ENCODE measurements at regions not wholly inside any gene's neighbourhood (a gene's known extent, or its start where the extent isn't known, plus 50 kb on each side); places are given as distances from the start of the nearest gene placed in this dataset.

DNA sequence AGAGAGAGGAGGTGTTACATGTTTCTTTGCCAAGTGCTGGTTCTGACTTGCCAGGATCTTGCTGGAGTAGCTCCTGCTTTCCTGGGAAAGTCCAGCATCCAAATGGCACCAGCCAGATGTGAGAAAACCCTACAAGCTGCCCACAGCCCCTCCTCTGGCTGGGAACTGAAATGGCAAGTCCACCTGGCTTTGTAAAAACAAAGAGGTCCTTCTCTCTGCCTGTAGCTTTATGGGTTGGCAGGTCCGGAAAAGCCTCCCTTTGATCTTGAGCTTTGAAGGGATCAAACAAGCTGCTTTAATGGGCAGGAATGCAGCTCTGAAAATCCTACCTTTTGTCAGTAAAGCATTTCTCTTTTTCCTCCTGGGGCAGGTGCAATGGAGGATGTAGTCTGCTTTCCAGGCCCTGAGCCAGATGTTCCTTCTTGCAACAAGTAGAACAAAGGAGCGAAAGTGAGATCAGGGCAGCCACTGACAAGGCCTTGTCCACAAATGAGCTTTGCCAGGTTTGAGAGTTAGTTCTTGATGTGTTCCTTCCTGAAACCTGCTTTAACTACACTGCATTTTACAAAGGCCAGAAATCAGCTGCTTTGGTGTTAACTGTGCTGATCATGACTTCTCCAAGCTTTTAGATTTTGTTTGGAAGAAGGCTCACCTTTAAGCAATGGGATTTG, 456.7 kb downstream of the ZNF608 start:
- FAIRE-seq = no peak

DNA sequence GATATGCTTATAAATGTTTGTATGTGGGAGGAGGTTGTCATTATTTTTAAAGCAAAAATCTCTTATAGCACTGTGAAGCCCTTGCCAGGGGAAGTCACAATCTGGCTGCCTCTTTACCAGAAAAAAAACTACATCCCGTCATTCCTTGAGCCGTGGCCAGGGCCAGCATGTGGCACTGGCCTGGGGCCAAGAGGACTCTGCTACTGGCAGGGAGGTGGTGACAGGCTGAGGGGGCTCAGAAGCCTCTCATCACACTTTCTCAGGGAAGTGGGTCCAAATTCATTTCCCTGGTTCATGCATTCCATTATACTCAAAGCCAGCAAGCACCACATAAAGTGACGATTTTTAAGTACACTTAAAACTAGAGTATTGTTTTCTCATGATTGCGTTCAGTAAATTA, 457.3 kb downstream of the ZNF608 start:
- no peak for FAIRE-seq

DNA sequence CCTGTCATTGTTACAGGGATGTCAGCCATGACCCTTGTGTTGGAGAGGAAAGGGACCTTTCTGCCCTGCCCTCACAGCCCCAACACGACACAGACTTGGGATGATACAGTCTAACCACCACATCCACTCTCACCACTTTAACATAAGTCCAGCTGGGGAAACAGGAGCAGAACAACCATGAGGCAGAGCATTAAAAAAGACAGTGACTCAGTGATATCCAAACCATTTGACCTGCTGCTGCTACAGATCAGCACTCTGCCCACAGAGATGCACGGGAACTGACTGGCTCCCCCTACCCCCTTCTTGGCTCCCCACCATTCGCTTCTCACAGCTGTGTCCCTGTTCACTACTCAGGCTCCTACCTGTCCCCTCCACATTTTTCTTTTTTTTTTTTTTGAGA, 458.6 kb downstream of the ZNF608 start:
- no peak for FAIRE-seq

DNA sequence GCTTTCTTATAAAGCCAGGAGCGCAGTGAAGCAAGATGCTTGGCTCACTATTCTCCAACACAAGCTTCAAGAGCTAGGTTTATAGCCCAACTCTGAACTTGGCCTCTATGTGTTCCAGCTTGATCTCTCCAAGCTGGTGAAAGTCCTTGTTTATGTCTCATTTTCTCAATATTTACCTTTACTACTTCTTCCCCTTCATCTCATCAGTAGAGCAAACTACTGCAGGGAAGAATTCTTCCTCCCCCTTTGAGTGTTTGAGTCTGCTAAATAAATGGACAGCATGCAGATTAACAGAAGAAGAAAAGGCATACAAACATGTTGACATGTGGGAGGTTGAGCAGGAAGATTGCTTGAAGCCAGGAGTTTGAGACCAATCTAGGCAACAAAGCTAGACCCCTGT, 460.7 kb downstream of the ZNF608 start:
- FAIRE-seq = no peak

DNA sequence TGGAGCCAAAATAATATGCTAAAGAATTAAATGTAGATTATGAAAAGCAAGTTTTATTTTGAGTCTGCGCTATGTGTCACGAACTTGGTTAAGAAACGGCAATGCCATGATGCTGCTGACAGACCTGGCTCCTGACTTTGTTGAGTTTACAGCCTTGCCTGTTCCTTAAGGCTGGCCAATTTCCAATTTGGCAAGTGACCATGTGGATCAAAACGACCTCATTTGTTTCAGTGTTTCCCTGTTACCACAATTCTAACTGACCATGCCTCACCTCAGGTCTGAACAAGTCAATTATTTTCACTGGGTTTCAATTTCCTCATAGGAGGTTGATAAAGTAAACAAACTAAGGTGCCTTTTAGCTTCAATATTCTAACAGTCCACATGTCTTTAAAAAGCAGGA, 461.4 kb downstream of the ZNF608 start:
- FAIRE-seq = no peak

DNA sequence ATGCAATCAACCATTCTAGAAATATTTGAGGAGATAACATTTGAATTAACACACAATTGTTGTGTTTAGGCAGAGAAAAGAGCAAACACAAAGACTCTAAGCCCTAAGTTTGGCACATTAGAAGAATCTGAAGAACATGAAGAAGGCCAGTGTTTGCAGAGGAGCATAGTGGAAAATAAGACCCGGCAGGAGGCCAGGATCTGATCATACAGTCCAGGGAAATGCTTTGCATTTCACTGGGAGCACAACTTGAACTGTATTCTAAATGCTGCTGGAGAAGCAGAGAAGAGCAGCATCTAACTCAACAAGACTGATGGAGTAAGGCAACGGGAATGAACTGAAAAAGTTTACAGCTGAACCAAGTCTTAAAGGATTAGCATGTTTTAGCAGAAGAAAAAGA, 463.4 kb downstream of the ZNF608 start:
- FAIRE-seq = no peak

DNA sequence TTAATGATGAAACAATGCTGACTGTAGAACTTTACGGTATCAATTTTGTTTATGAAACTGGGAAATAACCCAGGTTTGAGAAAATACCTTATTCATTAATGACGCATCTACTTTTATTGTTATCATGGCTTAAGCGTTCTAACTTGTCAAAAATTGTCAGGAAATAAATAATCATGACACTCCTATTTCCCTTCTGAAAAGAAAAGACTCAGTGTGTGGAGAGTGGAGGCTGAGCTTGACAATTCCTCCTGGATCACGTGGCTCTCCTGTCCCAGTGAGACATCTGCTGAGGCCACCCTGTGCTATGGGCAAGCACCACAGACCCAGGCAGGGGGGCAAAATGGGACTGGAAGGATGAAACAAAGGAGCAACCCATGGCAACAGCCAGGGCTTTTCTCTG, 466.4 kb downstream of the ZNF608 start:
- FAIRE-seq = no peak

DNA sequence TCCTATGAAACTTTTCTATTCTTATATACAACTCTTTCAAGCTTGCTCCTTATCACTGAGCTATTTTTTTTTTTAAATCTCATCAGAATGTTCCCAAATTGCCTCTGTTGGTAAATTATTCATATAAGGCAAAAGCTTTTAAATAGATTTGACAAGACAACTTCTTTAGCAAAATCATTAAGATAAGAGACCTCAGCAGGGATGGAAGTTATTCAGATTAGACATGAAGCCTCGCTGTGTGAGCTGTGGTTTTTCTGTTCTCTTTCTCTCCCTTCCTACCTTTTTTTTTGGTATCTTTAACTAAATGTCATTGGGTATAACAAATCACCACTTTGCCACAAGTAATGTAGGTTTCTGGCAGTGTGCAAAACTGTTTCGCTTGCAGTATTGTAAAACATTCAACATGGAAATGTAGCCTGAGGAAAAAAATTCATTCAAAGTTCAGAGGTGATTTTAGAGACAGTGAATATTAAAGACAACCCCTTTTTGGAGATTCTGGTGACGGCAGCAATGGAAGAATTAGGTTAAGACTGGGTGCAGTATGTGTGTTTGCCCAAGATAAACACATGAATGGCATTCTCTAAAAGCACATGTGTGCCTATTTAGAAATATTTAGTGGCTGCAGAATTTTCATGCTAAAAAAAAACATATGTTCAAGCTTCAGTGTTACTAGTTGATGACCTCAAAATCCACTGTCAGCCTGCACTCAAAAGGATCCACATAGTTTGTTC, 467.1 kb downstream of the ZNF608 start:
- FAIRE-seq = no peak

DNA sequence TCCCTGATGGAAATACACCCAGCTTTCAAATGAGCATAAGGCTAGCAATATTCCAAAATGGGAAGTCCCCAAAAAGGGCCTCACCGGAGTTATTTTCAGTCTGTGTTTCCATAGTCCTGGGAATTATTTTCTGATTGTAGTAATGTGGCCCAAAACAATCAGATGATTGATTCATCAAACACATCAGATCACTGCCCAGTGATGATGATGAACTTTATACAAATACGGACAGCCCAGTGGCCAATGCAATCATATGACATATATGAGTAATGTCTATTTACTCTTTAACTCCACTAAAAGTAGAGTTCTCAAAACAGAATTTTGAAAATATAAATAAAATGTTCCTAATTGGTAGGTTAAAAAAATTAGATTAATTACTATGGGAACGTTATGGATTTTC, 467.8 kb downstream of the ZNF608 start:
- FAIRE-seq = no peak

DNA sequence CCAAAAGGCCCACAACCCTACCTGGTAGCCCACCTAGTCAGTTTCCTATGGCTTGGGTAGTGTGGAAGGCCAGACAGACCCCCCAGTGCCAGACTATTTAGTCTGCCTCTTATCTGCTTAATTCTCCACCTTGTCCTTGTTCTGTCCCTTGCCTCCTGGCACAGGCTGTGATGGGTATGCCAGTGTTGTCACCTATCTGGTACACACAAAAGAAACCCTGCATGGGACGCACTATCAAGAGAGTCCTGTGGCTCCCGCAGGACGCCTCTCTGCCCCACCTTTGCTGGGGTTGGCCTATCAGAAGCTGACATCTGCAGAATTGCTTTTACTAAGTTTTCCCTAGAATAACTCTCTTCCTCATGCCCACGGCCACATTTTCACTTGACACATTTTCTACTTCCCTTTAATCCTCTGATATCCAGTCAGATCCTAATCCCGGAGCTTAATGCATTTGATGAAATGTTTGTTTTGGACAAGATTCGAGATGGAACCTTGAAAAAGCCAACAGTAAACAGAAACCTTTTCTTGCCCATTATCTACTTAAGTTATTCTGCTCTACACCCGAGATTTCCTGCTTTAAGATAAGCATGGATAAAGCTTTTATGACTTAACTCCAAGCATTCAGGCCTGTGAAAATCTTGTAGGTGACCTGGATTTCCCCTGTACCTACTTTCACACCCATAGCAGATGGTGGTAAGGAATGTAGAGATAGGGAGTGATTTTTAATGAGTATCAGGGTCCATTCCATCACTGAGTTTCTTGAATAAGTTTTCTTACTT, 468.5 kb downstream of the ZNF608 start:
- FAIRE-seq = no peak

DNA sequence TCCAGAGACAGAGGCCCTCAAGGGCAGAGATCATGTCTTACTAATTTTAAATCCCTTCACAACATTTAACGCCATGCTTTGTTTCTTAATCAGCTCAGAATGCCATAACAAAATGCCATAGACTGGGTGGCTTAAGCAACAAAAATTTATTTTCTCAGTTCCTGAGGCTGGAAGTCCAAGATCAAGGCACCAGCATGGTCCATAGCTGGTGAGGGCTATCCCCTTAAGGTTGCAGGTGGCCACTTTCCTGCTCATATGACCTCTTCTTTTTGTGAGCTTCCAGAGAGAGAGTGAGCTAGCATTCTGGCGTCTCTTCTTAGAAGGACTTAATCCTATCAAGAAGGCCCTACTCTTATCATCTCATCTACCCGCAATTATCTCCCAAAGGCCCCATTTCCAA, 470.3 kb downstream of the ZNF608 start:
- FAIRE-seq = no peak

DNA sequence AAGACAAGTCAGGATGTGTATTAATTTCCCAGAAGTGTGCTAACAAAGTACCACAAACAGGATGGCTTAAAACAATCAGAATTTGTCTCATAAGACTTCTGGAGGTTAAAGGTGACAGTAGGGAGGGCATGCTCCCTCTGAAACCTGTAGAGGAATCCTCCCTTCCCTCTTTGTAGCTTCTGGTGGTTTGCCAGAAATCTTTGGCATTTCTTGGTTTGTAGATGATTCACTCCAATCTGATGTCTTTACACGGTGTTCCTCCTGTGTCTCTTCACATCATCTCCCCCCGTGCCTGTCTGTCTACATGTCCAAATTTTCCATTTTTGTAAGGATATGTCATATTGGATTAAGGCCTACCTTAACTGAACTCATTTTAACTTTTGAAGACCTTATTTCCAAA, 471.5 kb downstream of the ZNF608 start:
- no peak for FAIRE-seq

DNA sequence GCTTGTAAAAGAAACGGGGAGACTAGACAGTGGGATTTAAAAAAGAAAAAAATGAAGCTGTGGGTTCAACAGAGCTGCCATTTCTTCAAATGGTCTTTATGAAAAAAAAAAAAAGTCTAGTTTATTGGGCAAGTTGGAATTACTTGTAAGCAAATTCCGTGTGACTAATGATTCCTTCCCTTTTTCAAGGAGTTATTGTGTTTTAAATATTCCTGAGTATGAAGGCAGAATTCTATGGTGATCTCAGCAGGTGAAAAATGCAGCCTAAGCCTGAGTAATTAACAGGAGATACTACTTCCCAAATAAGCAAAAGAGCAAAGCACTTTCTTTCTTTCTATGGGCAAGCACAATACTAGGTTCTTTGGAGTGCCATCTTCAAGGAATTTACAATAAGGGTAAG, 481.9 kb downstream of the ZNF608 start:
- no peak for FAIRE-seq

DNA sequence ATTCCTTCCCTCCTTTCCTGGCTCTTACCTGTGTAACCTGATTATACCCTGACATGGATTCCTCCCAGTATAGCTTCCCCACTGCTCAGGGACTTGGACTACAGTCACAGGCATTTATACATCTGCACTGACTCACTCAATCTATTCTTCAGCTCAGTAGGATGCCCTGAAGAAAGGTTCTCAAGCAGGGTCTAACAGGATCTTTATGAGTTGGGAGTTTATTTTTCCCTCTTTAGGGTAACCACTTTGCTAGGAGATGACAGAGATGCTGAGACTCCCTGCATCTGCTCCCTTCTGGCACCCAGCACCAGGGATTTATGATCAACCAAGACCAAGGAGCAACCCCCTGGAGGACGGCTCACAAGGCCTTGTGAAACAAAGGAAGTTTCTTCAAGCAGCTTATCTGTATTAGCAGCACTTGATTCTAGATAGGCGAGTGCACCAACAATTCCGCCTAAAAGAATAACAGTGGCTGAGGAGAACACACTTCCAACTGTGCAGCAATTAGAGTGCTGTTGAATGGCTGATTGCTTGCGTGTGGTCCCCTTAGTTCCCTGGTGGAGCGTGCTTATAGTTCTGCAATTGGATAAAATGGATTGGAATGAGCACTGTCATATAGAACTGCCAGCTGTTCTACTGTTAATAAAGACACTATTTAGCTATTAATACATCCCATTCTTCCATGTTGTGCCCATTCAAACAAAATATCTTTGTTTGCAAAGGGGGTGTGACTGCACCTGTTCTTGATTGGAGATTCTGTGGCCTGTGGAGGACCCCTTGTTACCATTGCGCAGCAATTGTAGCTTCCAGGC, 482.6 kb downstream of the ZNF608 start:
- FAIRE-seq = no peak

DNA sequence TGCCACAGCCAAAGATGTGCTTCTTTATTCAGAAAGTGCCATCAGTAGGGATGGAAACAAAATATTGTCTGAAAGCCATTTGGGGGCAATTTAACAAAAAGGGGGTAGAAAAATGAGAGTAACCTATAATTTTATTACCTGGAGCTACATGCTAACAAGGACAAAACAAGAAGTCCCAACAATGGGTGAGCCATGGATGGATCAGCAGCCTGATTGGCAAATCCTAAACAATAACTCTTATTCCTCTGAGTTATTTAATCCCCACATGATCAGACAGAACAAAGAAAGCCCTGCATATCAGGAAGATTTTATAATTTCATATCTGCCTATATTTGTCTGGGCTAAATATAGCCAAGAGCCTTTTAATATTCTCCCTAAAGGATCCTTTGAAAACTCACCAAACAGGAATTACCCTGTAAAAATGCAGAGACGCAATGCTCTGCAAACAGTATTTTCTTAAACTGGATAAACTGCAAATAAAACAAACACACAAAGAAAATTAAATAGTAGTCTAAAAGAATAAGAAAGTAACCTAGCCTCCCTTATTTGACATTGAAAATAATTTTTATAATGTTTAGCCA, 483.4 kb downstream of the ZNF608 start:
- no peak for FAIRE-seq

DNA sequence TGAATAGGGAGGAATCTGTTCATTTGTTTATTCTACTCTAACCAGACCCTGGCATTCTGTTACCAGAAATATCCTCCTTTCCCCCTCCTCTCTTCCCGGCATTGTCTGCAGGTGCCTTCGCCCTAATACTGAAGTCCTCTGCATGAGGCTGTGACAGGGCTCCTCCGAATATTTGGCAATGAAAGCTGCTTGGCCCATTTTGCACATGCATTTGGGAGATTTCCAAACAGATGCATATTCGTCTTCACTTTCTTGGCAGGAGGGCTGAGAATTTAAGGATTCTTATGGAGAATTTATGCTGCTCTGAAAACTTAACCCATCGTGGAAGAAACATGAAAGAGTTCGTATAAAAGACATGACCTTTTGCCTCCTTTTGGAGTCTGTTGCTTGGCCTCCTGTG, 484.0 kb downstream of the ZNF608 start:
- FAIRE-seq = no peak

DNA sequence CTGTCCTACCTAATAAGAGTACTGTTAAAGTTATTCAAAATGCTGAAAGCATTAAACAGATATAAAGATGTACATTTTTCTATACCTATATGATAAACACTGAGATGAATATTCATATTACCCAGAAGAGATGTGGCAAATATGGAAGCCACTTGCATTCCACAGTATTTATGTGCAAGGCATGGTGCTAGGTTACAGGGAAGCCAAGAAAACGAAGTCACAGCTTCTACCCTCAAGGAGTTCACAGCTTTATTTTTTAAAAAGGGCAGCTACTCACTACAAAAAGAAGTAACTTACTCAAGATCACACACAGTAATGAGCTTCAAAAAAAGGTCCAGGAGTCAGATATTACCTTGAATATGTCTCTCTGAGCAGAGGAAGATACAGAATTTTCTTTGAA, 484.6 kb downstream of the ZNF608 start:
- FAIRE-seq = no peak

DNA sequence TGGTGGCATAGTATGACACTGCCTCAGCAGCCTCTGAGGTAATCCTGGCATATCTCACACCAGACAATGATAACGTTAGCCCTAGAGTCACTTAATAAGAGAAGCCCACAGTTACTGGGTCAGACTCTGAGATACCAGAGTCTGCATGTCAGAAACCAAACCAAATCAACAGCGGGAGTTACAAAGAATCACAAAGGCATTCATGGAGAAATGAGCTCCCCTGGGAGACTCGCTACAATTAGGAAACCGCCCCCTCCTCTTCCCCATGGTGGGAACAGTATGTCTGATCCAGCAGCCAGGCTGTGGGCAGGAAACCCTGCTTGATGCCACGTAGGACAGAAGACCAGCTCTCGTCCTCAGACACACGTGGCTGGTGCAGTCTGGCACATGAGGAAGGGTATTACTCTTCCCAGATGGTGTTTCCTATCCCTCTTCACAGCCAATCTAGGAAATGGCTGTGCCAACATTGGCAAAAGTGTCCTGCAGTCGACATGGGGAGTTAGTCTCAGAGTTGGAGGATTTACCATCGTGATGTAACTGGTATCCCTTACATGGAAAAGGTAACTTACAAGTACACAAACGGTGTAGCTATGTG, 485.4 kb downstream of the ZNF608 start:
- no peak for FAIRE-seq

DNA sequence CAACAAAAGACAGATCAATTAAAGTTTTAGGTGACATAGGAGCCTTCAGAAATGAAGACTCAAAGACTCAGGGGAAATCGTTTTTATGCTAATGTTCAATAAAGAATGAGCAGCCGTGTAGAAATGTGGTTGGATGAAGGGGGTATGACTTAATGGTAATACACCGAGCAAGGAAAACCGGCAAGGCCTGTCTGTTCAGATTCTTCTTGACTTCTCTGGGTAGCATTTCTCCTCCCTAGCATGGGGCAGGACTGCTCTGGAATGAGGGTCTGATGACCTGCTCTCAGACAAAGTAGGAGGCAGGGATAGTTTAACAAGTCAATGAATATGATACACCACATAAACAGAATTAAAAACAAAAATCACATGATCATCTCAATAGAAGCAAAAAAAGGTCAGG, 487.4 kb downstream of the ZNF608 start:
- no peak for FAIRE-seq

DNA sequence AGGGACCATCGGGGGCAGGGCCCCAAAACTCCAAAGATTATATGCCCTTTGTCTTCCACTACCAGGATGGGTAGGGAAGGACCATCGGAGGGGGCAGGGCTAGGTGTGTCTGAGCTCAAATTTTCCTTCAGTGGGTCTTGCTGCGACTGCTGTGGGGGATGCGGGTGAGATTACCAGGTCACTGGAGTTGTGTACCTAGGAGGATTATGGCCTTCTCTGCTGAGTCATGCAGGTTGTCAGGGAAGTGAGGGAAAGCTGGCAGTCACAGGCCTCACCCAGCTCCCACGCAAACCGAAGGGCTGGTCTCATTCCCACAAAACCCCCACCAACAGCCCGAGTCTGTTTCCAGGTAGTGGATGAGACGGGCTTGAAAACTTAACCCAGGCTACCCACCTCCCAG, 489.4 kb downstream of the ZNF608 start:
- FAIRE-seq = no peak

DNA sequence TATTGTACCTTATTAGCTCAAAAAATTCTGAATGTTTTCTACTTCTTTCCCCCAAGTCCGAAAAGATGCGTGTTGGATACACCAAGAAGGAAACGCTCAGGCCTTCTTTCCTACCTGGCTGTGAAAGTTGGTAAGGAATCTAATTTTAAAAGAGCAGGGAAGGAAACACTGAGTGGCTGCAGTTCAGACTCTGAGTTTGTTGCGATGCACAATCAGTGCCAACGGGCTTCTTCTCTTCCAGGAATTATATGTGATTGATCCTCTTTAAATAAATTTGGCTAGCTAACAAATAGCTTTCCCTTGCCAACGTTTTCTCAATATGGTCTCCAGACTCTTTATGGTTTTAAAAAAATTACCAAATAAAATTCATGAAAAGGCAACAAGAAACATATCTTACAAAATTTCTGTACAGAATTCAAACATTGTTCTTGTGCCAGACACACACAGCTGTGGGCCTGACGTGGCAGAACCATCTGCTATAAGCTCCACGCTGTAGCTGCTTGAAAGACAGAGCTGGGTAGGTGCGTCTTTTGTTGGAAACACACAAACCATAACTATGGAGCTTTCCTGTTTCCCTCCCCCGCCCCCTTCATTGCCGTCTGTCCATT, 493.1 kb downstream of the ZNF608 start:
- FAIRE-seq = no peak

DNA sequence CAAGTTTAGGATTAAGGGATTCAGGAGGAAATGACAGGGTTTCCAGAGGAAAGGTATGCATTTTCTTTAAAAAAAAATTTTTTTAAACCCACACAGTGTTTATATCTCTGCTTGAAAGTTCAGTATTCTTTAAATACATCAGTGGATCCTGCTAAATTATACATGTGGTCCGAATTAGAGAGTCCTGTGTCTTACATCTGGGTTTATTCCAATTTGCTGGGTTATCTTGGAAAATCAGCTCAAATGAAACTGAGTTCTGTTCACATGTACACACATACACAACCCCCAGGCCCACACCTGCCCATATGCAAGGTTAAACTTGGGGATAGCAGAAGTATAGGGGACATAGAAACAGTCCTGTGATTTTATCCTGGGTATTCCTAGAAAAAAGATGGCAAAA, 493.7 kb downstream of the ZNF608 start:
- no peak for FAIRE-seq

Measured in G401.6 (cell line).